ENCODE measurements at regions not wholly inside any gene's neighbourhood (a gene's known extent, or its start where the extent isn't known, plus 50 kb on each side); places are given as distances from the start of the nearest gene placed in this dataset.

DNA sequence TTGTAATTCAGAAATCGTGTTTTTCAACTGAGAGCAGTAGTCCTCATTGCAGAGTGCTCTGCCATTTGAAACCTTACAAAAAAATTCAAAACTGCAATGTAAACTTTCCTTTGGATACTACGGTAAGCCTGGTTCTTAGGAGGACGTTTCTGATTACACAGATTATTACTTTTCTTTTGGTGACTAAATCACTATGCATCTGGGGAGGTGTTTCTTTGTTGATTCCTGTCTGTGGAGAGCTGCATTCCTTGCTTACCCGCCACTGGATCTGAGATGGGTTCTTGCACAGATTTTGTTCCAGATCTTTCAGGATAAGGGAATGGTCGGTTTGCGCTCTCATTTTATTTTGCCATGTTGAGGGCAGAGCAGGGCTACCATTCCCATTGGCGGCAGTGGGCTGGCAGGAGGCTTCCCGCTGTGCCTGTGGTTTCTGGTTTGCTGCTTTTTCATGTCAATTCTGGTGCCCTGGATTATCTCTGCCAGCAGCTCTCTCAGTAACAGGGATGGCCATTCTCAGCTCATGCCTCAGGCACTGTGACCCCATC, 485.1 kb downstream of the GLRX3 start:
- Histone ChIP-seq H2BK5ac (ENCODE audit: low read depth, low read length, poor library complexity, severe bottlenecking) (no peak overlapping the region), H3K27ac (ENCODE audit: insufficient read depth, low read length) (no peak overlapping the region), H3K36me3 (ENCODE audit: control insufficient read depth, insufficient read depth, low read length) (no peaks in the 10 kb centered on the region), H3K14ac (replicated peaks; ENCODE audit: low read depth, low read length) (no peak overlapping the region), H2BK20ac (ENCODE audit: low read depth, low read length) (no peak overlapping the region), H4K91ac (ENCODE audit: insufficient read depth, low read depth, low read length) (no peak overlapping the region), H3K56ac (ENCODE audit: extremely low read depth, insufficient read depth, low read length) (no peak overlapping the region), H3K4me2 (ENCODE audit: low read depth, low read length) (no peak overlapping the region), H3K9ac (ENCODE audit: low read depth, low read length) (no peak overlapping the region), H4K20me1 (ENCODE audit: insufficient read depth, low read length) (no peaks in the 10 kb centered on the region), H4K5ac (ENCODE audit: low read depth, low read length) (no peak overlapping the region), H2BK15ac (ENCODE audit: low read depth, low read length) (no peak overlapping the region), H4K8ac (ENCODE audit: low read depth in 2 of 2, low read length in 2 of 2) (no peak overlapping the region), H3K18ac (ENCODE audit: low read depth, low read length) (no peak overlapping the region), H3K4me1 (ENCODE audit: control insufficient read depth, insufficient read depth, low read length) (no peaks in the 10 kb centered on the region), H2BK120ac (ENCODE audit: low read depth, low read length) (no peak overlapping the region), H3K9me3 (ENCODE audit: control insufficient read depth, insufficient read depth, low read length) (peaks cover 38% of the 10 kb centered on the region), H3K4me3 (ENCODE audit: insufficient read depth, low read depth, low read length) (no peak overlapping the region), H2AK5ac (ENCODE audit: low read depth, low read length) (no peak overlapping the region), H3K23ac (ENCODE audit: low read depth, low read length) (no peak overlapping the region), H3K4ac (ENCODE audit: low read depth, low read length) (no peak overlapping the region), H3K9me1 (ENCODE audit: insufficient read depth, low read length) (no peaks in the 10 kb centered on the region), H3K27me3 (ENCODE audit: control insufficient read depth, insufficient read depth, low read length) (no peaks in the 10 kb centered on the region), H2AFZ (replicated peaks; ENCODE audit: low read length, poor library complexity) (no peak overlapping the region), H2AK9ac (replicated peaks; ENCODE audit: low read depth, low read length, poor library complexity) (no peak overlapping the region), H3K79me1 (ENCODE audit: low read depth in 1 of 2, low read length in 2 of 2) (no peaks in the 10 kb centered on the region)
- TF ChIP-seq, protein P1, sequence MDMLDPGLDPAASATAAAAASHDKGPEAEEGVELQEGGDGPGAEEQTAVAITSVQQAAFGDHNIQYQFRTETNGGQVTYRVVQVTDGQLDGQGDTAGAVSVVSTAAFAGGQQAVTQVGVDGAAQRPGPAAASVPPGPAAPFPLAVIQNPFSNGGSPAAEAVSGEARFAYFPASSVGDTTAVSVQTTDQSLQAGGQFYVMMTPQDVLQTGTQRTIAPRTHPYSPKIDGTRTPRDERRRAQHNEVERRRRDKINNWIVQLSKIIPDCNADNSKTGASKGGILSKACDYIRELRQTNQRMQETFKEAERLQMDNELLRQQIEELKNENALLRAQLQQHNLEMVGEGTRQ (IDR thresholded peaks at IDR 0.05; ENCODE audit: low read depth, low read length): no peak
- no peak for TF ChIP-seq RAD21 (IDR thresholded peaks at IDR 0.05; ENCODE audit: low read length)
- TF ChIP-seq, protein P2, sequence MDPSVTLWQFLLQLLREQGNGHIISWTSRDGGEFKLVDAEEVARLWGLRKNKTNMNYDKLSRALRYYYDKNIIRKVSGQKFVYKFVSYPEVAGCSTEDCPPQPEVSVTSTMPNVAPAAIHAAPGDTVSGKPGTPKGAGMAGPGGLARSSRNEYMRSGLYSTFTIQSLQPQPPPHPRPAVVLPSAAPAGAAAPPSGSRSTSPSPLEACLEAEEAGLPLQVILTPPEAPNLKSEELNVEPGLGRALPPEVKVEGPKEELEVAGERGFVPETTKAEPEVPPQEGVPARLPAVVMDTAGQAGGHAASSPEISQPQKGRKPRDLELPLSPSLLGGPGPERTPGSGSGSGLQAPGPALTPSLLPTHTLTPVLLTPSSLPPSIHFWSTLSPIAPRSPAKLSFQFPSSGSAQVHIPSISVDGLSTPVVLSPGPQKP (IDR thresholded peaks at IDR 0.05; ENCODE audit: borderline replicate concordance, low read depth, low read length): no peak
- TF ChIP-seq, protein P3, sequence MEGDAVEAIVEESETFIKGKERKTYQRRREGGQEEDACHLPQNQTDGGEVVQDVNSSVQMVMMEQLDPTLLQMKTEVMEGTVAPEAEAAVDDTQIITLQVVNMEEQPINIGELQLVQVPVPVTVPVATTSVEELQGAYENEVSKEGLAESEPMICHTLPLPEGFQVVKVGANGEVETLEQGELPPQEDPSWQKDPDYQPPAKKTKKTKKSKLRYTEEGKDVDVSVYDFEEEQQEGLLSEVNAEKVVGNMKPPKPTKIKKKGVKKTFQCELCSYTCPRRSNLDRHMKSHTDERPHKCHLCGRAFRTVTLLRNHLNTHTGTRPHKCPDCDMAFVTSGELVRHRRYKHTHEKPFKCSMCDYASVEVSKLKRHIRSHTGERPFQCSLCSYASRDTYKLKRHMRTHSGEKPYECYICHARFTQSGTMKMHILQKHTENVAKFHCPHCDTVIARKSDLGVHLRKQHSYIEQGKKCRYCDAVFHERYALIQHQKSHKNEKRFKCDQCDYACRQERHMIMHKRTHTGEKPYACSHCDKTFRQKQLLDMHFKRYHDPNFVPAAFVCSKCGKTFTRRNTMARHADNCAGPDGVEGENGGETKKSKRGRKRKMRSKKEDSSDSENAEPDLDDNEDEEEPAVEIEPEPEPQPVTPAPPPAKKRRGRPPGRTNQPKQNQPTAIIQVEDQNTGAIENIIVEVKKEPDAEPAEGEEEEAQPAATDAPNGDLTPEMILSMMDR (conservative IDR thresholded peaks at IDR 0.05; ENCODE audit: low read depth, low read length): no peak
- no peak for TF ChIP-seq CHD1 (IDR thresholded peaks at IDR 0.05; ENCODE audit: low read depth, low read length)
- TF ChIP-seq FOS (IDR thresholded peaks at IDR 0.05; ENCODE audit: low read depth, low read length): no peak
- TF ChIP-seq RCOR1 (IDR thresholded peaks at IDR 0.05; ENCODE audit: insufficient replicate concordance, low read length): no peak
- TF ChIP-seq MXI1 (IDR thresholded peaks at IDR 0.05; ENCODE audit: borderline replicate concordance, low read depth, low read length): no peak
- no peak for TF ChIP-seq RFX5 (IDR thresholded peaks at IDR 0.05; ENCODE audit: low read depth, low read length)
- no peak for TF ChIP-seq MAFK (IDR thresholded peaks at IDR 0.05; ENCODE audit: low read depth, low read length)
- TF ChIP-seq BHLHE40 (IDR thresholded peaks at IDR 0.05; ENCODE audit: low read depth, low read length): no peak
- no peak for TF ChIP-seq NFE2L2 (IDR thresholded peaks at IDR 0.05; ENCODE audit: low read depth, low read length)
- no peak for TF ChIP-seq SMC3 (IDR thresholded peaks at IDR 0.05; ENCODE audit: low read depth, low read length)
- WGBS, 2 experiments (ENCODE audit: extremely low coverage in 2 of 2, insufficient read length in 1 of 2): no CpG with 5 or more reads among the region's 8 CpGs
- CTCF ChIA-PET: no interaction called here
- no TSS peak for BruUV-seq (replicated peaks)
- intact Hi-C loops (cut with micrococcal nuclease): no loop called here
- no peak for ATAC-seq (ENCODE audit: low read depth)
- POLR2A ChIA-PET (ENCODE audit: unreplicated experiment): no interaction called here
- in situ Hi-C loops (cut with MboI; ENCODE audit: low sequenced_read_pairs): no loop called here
- dilution Hi-C loops (cut with HindIII; ENCODE audit: low sequenced_read_pairs, unreplicated experiment): no loop called here
- no peak for DNase-seq
